ENCODE measurements at regions not wholly inside any gene's neighbourhood (a gene's known extent, or its start where the extent isn't known, plus 50 kb on each side); places are given as distances from the start of the nearest gene placed in this dataset.
A peak's percentile ranks its signal among the peaks of the same experiment; 100 is the strongest.

DNA sequence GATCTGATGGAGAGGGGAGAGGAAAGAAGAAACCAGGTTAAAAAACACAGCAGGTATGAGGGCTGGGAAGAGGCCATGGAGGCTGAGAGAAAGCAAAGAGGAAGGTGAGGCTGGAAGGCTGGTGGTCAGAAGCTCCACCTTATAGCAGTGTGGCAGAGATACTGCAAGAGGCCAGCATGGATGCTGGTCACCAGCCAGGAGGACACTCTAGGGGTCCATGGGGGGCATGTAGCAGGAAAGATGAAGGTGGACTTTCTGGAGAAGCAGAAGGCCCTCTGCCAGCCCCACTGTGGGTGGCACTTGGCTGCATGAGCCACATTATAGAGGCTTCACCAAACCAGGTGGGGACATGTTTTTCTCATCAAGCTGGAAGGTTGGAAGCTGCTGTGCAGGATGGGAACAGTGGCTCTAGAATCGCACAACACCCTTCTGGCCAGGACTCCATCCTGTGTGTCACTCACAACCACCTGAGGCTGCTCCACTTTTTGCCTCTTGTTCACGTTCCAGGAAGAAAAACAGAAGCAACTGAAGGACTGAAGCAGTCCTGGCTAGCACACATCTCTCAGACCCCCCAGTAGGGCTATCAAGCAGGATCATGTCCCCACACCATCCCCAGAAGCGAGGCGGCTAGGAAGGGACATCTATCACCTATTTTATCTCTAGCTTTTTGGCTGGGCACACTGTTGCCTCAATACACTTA, 587.5 kb upstream of the MGMT start:
- H3K4me3 ChIP-seq (ENCODE audit: low read depth in 1 of 3, low read length in 3 of 3), result no peak overlapping the region
- no peaks in the 10 kb centered on the region for H3K4me1 ChIP-seq (ENCODE audit: control insufficient read depth in 4 of 4, insufficient read depth in 4 of 4, low read length in 3 of 4)
- H3K27me3 ChIP-seq (ENCODE audit: control insufficient read depth in 4 of 4, insufficient read depth in 4 of 4, low read length in 3 of 4), result peaks cover 0 to 3% (median 0%) of the 10 kb centered on the region in 4 donors
- 68% methylated on average over 4 of the region's 4 CpGs for WGBS
- H3K36me3 ChIP-seq (ENCODE audit: control insufficient read depth in 4 of 4, insufficient read depth in 3 of 4, low read depth in 1 of 4, low read length in 3 of 4), result no peaks in the 10 kb centered on the region
- peak; percentile 10 for DNase-seq (ENCODE audit: low spot score)
- H3K9ac ChIP-seq (ENCODE audit: low read depth in 1 of 2, low read length in 2 of 2), result no peak overlapping the region
- TF ChIP-seq MAX (IDR thresholded peaks at IDR 0.05) (no peak), SP1 (IDR thresholded peaks at IDR 0.05) (no peak), GABPA (IDR thresholded peaks at IDR 0.05 in 1 of 2, conservative IDR thresholded peaks at IDR 0.05 in 1 of 2) (no peak), NR2F2 (IDR thresholded peaks at IDR 0.05) (no peak), REST (IDR thresholded peaks at IDR 0.05) (no peak), ZBTB33 (IDR thresholded peaks at IDR 0.05) (no peak), HNF4A (conservative IDR thresholded peaks at IDR 0.05) (no peak)
- TF ChIP-seq, protein P1, sequence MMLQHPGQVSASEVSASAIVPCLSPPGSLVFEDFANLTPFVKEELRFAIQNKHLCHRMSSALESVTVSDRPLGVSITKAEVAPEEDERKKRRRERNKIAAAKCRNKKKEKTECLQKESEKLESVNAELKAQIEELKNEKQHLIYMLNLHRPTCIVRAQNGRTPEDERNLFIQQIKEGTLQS (IDR thresholded peaks at IDR 0.05), result no peak
- peaks cover 0 to 3% (median 0%) of the 10 kb centered on the region in 4 donors for H3K9me3 ChIP-seq (ENCODE audit: control insufficient read depth in 4 of 4, low read length in 3 of 4)
- no peak overlapping the region for H3K27ac ChIP-seq (ENCODE audit: low read depth in 1 of 2, low read length in 2 of 2)

DNA sequence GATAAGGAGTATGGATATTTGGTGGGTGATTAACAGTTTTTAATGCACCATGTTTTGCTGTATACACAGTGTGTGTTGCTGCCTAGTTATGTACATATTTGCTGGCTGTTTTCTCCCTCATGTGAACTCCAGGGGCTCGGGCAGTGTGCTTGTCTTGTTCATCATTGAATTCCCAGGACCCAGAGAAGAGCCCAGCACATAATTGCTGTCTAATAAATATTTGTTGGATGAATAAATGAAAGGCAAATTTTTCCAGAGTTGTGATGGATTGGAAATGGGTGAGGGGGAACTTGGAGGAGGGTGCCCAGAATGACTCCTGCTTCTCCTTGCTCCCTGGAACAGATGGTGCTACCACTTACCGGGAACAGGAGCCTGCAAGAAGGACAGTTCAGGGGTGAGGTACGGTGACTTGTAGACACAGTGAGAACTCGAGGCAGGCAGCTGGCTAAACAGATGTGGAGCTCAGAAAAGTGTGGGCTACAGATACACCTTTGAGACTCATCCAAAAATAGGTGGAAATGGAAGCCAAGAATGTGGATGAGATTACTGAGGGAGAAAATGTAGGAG, 586.8 kb upstream of the MGMT start:
- no peak overlapping the region for H3K9ac ChIP-seq (ENCODE audit: low read depth in 1 of 2, low read length in 2 of 2)
- H3K27ac ChIP-seq (ENCODE audit: low read depth in 1 of 2, low read length in 2 of 2), result no peak overlapping the region
- peak; percentile 22 for DNase-seq (ENCODE audit: low spot score)
- peaks cover 0 to 1% (median 0%) of the 10 kb centered on the region in 4 donors for H3K27me3 ChIP-seq (ENCODE audit: control insufficient read depth in 4 of 4, insufficient read depth in 4 of 4, low read length in 3 of 4)
- H3K9me3 ChIP-seq (ENCODE audit: control insufficient read depth in 4 of 4, low read length in 3 of 4), result peaks cover 0 to 3% (median under 1%) of the 10 kb centered on the region in 4 donors
- H3K36me3 ChIP-seq (ENCODE audit: control insufficient read depth in 4 of 4, insufficient read depth in 3 of 4, low read depth in 1 of 4, low read length in 3 of 4), result no peaks in the 10 kb centered on the region
- H3K4me3 ChIP-seq (ENCODE audit: low read depth in 1 of 3, low read length in 3 of 3), result no peak overlapping the region
- no peaks in the 10 kb centered on the region for H3K4me1 ChIP-seq (ENCODE audit: control insufficient read depth in 4 of 4, insufficient read depth in 4 of 4, low read length in 3 of 4)
- WGBS, result 65% methylated on average over 4 of the region's 4 CpGs
- no peak for TF ChIP-seq FOXA2 (IDR thresholded peaks at IDR 0.05)
- no peak for TF ChIP-seq RXRA (IDR thresholded peaks at IDR 0.05)
- TF ChIP-seq YY1 (IDR thresholded peaks at IDR 0.05), result no peak
- TF ChIP-seq, protein P1 (IDR thresholded peaks at IDR 0.05), result no peak
- TF ChIP-seq HNF4G (IDR thresholded peaks at IDR 0.05), result no peak
- no peak for TF ChIP-seq REST (IDR thresholded peaks at IDR 0.05)
- no peak for TF ChIP-seq RAD21 (IDR thresholded peaks at IDR 0.05)
- no peak for TF ChIP-seq MAX (IDR thresholded peaks at IDR 0.05)
- no peak for TF ChIP-seq NR2F2 (IDR thresholded peaks at IDR 0.05)
- TF ChIP-seq CTCF (IDR thresholded peaks at IDR 0.05; ENCODE audit: low read depth, low read length, missing input control), result no peak
- no peak for TF ChIP-seq SP1 (IDR thresholded peaks at IDR 0.05)
- TF ChIP-seq JUND (IDR thresholded peaks at IDR 0.05), result no peak
- TF ChIP-seq TAF1 (conservative IDR thresholded peaks at IDR 0.05), result no peak
- TF ChIP-seq FOXA1 (IDR thresholded peaks at IDR 0.05), result no peak
- no peak for TF ChIP-seq GABPA (IDR thresholded peaks at IDR 0.05 in 1 of 2, conservative IDR thresholded peaks at IDR 0.05 in 1 of 2)

Data from liver (tissue), 8 donors.